Muscle of leg (tissue), 3 donors: ENCODE measurements at regions not wholly inside any gene's neighbourhood (a gene's known extent, or its start where the extent isn't known, plus 50 kb on each side); places are given as distances from the start of the nearest gene placed in this dataset.

Experiments
- DNase-seq: peaks from one replicate; pipeline ENCODE4 v3.0.0; 2013
- H3K27ac ChIP-seq: one replicate; pipeline ENCODE4 v1.5.1; 2013; ENCODE audit warnings: mild to moderate bottlenecking, low read length, control low read depth
- H3K27me3 ChIP-seq: one replicate; pipeline ENCODE4 v1.6.1; 2013; ENCODE audit warnings: low read length; ENCODE audit not compliant: control insufficient read depth, insufficient read depth
- H3K36me3 ChIP-seq: one replicate; pipeline ENCODE4 v1.6.1; 2013; ENCODE audit warnings: low read length; ENCODE audit not compliant: control insufficient read depth, insufficient read depth
- H3K4me1 ChIP-seq: one replicate; pipeline ENCODE4 v1.6.1; 2013; ENCODE audit warnings: low read length; ENCODE audit not compliant: control insufficient read depth, insufficient read depth
- H3K4me3 ChIP-seq: one replicate; pipeline ENCODE4 v1.5.1; 2013; ENCODE audit warnings: low read length, control low read depth
- H3K9me3 ChIP-seq: replicated peaks from 2 replicates; pipeline ENCODE4 v1.6.1; 2013; ENCODE audit warnings: low read depth, low read length; ENCODE audit not compliant: control insufficient read depth
- WGBS: methylation state at CpG from one replicate; pipeline ENCODE4 v1.1.5; 2013; ENCODE audit warnings: missing lambda C conversion rate; ENCODE audit not compliant: insufficient coverage; 5-methylcytosine and 5-hydroxymethylcytosine counted together

- Histone ChIP-seq H3K36me3 (no peaks in the 10 kb centered on the region), H3K27ac (no peak overlapping the region), H3K9me3 (no peaks in the 10 kb centered on the region), H3K27me3 (peaks cover 7% of the 10 kb centered on the region), H3K4me3 (no peak overlapping the region), H3K4me1 (no peaks in the 10 kb centered on the region)
- DNase-seq: no peak
- WGBS: 81% methylated on average over 13 of the region's 16 CpGs
These were observed 796.6 kb downstream of the TBC1D22A start for GRCh38 chr22:47558828-47559700.

- Histone ChIP-seq H3K27me3 (peaks cover 13% of the 10 kb centered on the region), H3K4me3 (no peak overlapping the region), H3K36me3 (no peaks in the 10 kb centered on the region), H3K4me1 (no peaks in the 10 kb centered on the region), H3K27ac (no peak overlapping the region), H3K9me3 (no peaks in the 10 kb centered on the region)
- WGBS: 75% methylated on average over 2 of the region's 8 CpGs
- no peak for DNase-seq
These were observed 794.0 kb downstream of the TBC1D22A start for GRCh38 chr22:47556473-47556872.

DNA sequence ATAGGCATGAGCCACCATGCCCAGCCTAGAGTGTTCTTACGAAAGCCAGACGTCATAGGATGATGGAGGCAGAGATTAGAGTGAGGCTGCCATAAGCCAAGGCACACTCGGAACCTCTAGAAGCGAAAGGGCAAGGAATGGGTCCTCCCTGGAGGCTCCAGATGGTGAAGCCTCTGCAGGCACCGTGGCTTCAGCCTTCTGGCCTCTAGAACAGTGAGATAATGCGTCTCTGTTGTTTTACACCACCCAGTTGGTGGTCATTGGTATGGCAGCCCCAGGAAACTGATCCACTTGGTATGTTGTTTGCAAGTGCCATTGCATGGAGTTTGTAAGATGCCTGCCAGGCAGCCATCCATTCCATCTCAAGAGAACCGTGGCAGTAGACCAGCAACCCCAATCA, 791.0 kb downstream of the TBC1D22A start:
- Histone ChIP-seq H3K27ac (no peak overlapping the region), H3K9me3 (no peaks in the 10 kb centered on the region), H3K27me3 (peaks cover 13% of the 10 kb centered on the region), H3K4me3 (no peak overlapping the region), H3K36me3 (no peaks in the 10 kb centered on the region), H3K4me1 (peaks cover 18% of the 10 kb centered on the region)
- DNase-seq: no peak
- WGBS: 83% methylated on average over 6 of the region's 7 CpGs

GRCh38 chr22:47552541-47553205, 790.2 kb downstream of the TBC1D22A start:
- no peak for DNase-seq
- Histone ChIP-seq H3K9me3 (no peaks in the 10 kb centered on the region), H3K27ac (no peak overlapping the region), H3K4me1 (peaks cover 26% of the 10 kb centered on the region), H3K27me3 (peaks cover 13% of the 10 kb centered on the region), H3K4me3 (no peak overlapping the region), H3K36me3 (no peaks in the 10 kb centered on the region)
- WGBS: 85% methylated on average over 12 of the region's 16 CpGs

- Histone ChIP-seq H3K27me3 (peaks cover 13% of the 10 kb centered on the region), H3K4me3 (no peak overlapping the region), H3K36me3 (no peaks in the 10 kb centered on the region), H3K9me3 (no peaks in the 10 kb centered on the region), H3K4me1 (peaks cover 32% of the 10 kb centered on the region), H3K27ac (no peak overlapping the region)
- DNase-seq: no peak
- 60% methylated on average over 1 of the region's 3 CpGs for WGBS
These were observed 789.6 kb downstream of the TBC1D22A start for GRCh38 chr22:47552024-47552423.

DNA sequence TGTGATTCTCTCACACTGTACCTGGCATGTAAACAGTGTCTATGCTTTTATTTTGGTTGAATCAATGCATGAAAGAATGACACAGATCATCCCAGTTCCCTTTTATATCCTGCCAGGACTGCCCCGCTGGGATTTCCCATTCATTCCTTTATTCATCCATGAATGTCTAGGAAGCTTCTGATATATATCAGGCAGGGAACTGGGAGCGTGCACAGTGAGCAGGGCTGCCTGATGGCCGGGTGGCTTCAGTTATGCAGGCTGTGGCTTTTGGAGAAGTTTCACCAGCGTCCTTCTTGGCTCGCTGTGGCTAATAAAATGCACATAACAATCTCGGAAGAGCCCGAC, 789.0 kb downstream of the TBC1D22A start:
- DNase-seq: no peak
- Histone ChIP-seq H3K9me3 (no peaks in the 10 kb centered on the region), H3K27me3 (peaks cover 13% of the 10 kb centered on the region), H3K36me3 (no peaks in the 10 kb centered on the region), H3K4me3 (no peak overlapping the region), H3K27ac (no peak overlapping the region), H3K4me1 (peaks cover 34% of the 10 kb centered on the region)
- 63% methylated on average over 3 of the region's 7 CpGs for WGBS

DNA sequence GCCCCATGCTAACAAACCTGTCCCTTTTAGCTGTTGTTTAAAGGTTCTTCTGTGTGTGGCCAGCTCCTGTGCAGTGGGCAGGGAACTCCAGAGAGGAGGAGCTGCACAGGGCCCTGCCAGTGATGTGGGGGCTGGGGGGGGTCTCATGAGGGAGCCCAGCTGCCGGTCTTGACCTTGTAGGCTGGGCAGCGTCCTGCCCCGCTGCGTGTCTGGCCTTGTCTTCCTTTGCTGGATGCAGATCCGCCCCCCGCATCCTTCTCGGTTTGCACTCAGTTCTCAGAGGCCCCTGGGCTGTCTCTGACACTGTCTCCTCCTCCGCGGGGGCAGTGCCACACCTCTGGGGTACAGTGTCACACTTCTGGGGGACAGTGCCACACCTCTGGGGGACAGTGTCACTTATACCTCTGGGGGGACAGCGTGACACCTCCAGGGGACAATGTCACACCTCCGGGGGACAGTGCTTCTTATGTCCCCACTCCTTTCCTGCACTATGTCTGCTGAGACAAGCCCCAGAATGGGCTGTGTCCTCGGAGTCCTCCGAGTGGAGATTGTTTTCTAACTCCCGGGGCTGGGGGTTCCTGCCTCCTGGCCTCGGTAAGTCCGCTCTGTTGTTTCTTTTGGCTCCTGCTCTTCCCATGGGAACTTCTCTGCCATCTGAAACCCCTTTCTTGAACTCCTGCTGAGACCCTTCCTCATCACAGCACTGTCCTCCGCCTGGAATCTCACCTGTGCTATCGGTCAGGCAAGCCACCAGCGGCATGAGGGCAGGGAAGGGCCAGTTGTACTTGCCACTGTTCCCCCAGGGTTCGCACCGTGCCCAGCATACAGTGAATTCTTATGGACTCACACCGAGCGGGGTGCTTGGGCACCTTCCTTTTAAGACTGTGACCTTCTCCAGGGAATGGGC, 788.3 kb downstream of the TBC1D22A start:
- H3K27me3 ChIP-seq: peaks cover 13% of the 10 kb centered on the region
- no peaks in the 10 kb centered on the region for H3K36me3 ChIP-seq
- no peak overlapping the region for H3K4me3 ChIP-seq
- H3K27ac ChIP-seq: no peak overlapping the region
- no peaks in the 10 kb centered on the region for H3K9me3 ChIP-seq
- 38% methylated on average over 21 of the region's 23 CpGs for WGBS
- no peak for DNase-seq
- H3K4me1 ChIP-seq: peaks cover 34% of the 10 kb centered on the region

GRCh38 chr22:47549741-47550340, 787.4 kb downstream of the TBC1D22A start:
- WGBS: 72% methylated on average over 4 of the region's 17 CpGs
- H3K4me3 ChIP-seq: no peak overlapping the region
- peaks cover 3% of the 10 kb centered on the region for H3K9me3 ChIP-seq
- no peak for DNase-seq
- H3K36me3 ChIP-seq: no peaks in the 10 kb centered on the region
- H3K27ac ChIP-seq: no peak overlapping the region
- H3K27me3 ChIP-seq: peaks cover 13% of the 10 kb centered on the region
- H3K4me1 ChIP-seq: peaks cover 34% of the 10 kb centered on the region

GRCh38 chr22:47548953-47549740, 786.7 kb downstream of the TBC1D22A start:
- no peaks in the 10 kb centered on the region for H3K36me3 ChIP-seq
- WGBS: 84% methylated on average over 8 of the region's 12 CpGs
- H3K4me1 ChIP-seq: peaks cover 34% of the 10 kb centered on the region
- H3K27ac ChIP-seq: no peak overlapping the region
- H3K4me3 ChIP-seq: no peak overlapping the region
- H3K27me3 ChIP-seq: peaks cover 13% of the 10 kb centered on the region
- peaks cover 3% of the 10 kb centered on the region for H3K9me3 ChIP-seq
- no peak for DNase-seq
